GM21381 (cell line): ENCODE measurements at regions not wholly inside any gene's neighbourhood (a gene's known extent, or its start where the extent isn't known, plus 50 kb on each side); places are given as distances from the start of the nearest gene placed in this dataset.
"Not testable (repeated sequence)": the region's sequence is repeated elsewhere in the genome, so short reads cannot be mapped to it uniquely, and the experiment has no call there.

Experiments used
- ATAC-seq: cut with Tn5 transposase; IDR thresholded peaks from one replicate; pipeline ENCODE4 v1.9.1; 2021; ENCODE audit warnings: mild to moderate bottlenecking, moderate library complexity; ENCODE audit not compliant: unreplicated experiment

GRCh38 chr22:25348996-25349395 is 129.6 kb downstream of the CRYBB2 start:
- ATAC-seq, result not testable (repeated sequence)

GRCh38 chr22:25350551-25350971 is 131.1 kb downstream of the CRYBB2 start:
- no peak for ATAC-seq

GRCh38 chr22:25351631-25352293 is 132.3 kb downstream of the CRYBB2 start:
- no peak for ATAC-seq

GRCh38 chr22:25352294-25352680 is 132.8 kb downstream of the CRYBB2 start:
- no peak for ATAC-seq

GRCh38 chr22:25353516-25354445 is 134.3 kb downstream of the CRYBB2 start:
- ATAC-seq, result no peak

GRCh38 chr22:25354456-25354855 is 135.0 kb downstream of the CRYBB2 start:
- no peak for ATAC-seq

GRCh38 chr22:25357132-25357455 is 137.7 kb downstream of the CRYBB2 start:
- ATAC-seq, result no peak

- no peak for ATAC-seq
Observed at GRCh38 chr22:25357606-25358420, 138.4 kb downstream of the CRYBB2 start.

- no peak for ATAC-seq
Observed at GRCh38 chr22:25358421-25359170, 139.2 kb downstream of the CRYBB2 start.

GRCh38 chr22:25359601-25360261 is 140.3 kb downstream of the CRYBB2 start:
- ATAC-seq, result no peak

GRCh38 chr22:25360411-25360810 is 141.0 kb downstream of the CRYBB2 start:
- no peak for ATAC-seq

- no peak for ATAC-seq
Observed at GRCh38 chr22:25360891-25361645, 141.6 kb downstream of the CRYBB2 start.

GRCh38 chr22:25361899-25362214 is 142.4 kb downstream of the CRYBB2 start:
- ATAC-seq, result no peak

- ATAC-seq, result no peak
Observed at GRCh38 chr22:25362215-25362882, 142.9 kb downstream of the CRYBB2 start.

GRCh38 chr22:25362883-25363240 is 143.4 kb downstream of the CRYBB2 start:
- no peak for ATAC-seq

GRCh38 chr22:25363474-25363873 is 144.0 kb downstream of the CRYBB2 start:
- ATAC-seq, result no peak

GRCh38 chr22:25364281-25364680 is 144.8 kb downstream of the CRYBB2 start:
- no peak for ATAC-seq

- ATAC-seq, result no peak
Observed at GRCh38 chr22:25364736-25365241, 145.3 kb downstream of the CRYBB2 start.
